HG03108 (cell line): ENCODE measurements at regions not wholly inside any gene's neighbourhood (a gene's known extent, or its start where the extent isn't known, plus 50 kb on each side); places are given as distances from the start of the nearest gene placed in this dataset.

Source experiments
- ATAC-seq: cut with Tn5 transposase; IDR thresholded peaks from one replicate; pipeline ENCODE4 v1.9.1; 2021; ENCODE audit warnings: moderate library complexity; ENCODE audit not compliant: unreplicated experiment

DNA sequence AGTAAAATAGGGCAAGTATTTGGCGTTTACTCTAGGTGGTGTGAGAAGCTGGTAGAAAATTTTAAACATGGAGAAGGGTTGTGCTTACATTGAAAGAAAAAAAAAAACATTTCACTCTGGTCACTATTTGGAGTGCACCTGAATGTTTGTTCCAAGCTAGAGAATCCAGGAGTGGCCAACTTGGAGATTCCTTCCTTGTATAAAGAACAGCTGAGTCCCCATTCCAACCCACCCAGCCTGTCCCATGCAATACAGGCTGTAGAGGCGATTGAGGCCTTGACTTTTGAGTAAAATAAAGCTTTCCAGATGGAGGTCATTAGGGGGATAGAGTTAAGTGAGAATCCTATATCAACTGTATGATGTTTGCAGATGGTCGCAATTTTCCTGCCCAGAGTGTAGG, 203.8 kb upstream of the SYT4 start:
- ATAC-seq = no peak

DNA sequence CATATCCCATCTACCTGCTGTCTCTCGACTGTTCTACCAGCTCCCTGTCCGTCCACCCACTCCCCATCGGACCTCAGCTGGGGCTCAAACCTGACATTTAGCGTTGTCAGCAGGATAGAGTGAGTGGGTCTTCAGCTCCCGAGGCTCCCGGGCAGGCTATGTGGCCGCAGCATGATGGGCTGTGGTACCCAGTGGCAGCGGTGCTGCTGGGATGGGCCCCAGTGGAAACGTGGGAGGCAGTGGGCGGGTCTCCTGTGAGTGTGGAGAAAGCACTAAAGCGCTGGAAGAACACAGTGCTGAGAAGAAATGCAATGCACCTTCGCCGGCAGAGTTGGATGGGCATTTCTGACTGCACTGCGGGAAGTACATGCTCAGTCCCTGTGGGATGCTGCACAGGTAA, 204.8 kb upstream of the SYT4 start:
- no peak for ATAC-seq

GRCh38 chr18:43482600-43482999, 205.3 kb upstream of the SYT4 start:
- no peak for ATAC-seq

- ATAC-seq = no peak
Measured at GRCh38 chr18:43484710-43485109, 207.4 kb upstream of the SYT4 start.

GRCh38 chr18:43485545-43485963, 208.3 kb upstream of the SYT4 start:
- ATAC-seq = no peak

DNA sequence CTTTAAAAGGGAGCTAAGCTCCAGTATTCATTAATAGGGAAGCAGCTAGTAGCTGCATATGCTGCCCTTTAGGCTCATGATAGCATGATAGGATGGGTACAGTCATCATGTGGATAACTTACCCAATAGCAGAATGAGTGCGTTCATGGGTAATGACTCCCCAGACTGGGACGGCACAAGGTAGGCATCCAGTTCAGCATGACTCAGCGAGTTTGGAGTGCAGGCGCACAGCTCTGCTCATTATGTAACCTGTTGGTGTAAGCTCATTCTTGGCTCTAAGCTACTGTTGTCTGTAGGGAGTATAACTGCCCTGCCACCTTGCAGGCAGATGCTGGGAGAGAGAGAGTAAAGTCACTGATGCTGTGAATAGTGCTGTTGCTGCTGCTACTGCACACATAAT, 209.2 kb upstream of the SYT4 start:
- ATAC-seq = no peak

GRCh38 chr18:43501099-43501498, 223.8 kb upstream of the SYT4 start:
- no peak for ATAC-seq

GRCh38 chr18:43506935-43507334, 229.6 kb upstream of the SYT4 start:
- no peak for ATAC-seq

GRCh38 chr18:43507842-43508481, 230.7 kb upstream of the SYT4 start:
- no peak for ATAC-seq

GRCh38 chr18:43514747-43515146, 237.5 kb upstream of the SYT4 start:
- no peak for ATAC-seq

DNA sequence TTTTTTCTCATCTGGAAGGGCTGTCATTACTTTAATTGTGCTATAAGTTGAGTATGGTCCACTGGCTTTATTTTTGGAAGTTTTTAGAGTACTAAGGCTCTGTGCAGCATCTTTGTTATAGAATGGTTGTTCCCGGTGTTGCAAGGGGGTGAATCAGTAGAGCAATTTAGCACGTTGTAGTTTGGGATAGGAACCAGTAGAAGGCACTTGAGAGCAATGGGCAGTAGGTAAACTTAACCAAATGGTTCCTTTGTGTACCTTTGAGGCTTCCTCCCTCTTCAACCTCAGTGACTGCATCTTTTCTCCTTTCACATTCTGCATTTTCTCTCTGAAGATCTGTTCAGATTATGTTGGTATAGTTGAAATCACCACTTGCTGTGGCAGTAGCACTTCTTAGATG, 238.2 kb upstream of the SYT4 start:
- no peak for ATAC-seq

DNA sequence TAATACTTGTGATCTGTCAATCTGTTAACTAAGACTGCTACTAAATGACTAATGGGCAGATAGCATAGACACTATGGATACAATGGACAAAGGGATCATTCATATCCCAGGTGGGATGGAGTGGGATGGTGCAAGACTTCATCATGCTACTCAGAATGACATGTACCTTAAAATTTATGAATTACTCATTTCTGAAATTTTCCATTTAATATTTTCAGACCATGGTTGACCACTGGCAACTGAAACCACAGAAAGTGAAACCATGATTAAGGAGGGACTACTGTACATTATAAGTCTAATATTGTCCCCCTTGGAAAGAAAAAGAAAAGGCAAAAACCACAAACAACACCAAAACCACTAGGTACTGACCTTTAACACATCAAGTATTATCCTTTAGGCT, 247.0 kb upstream of the SYT4 start:
- no peak for ATAC-seq

DNA sequence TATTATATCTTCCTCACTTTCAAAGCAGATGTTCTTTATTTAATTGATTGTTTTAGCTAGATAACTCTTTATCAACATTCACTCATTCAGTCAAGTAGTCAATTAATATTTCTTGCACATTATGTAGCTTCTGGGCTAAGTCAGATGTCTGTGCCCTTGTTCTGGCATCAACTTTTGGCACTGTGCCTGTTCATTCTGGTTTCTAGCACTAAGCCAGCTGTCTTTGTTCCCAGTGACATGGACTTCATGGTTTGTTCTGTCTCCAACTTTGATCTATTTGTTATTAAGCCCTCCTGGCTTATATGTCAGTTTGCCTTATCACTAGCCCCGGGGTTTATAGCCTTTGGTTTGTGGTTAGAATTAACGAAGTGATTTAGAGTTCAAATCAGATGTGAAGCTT, 247.9 kb upstream of the SYT4 start:
- no peak for ATAC-seq

- ATAC-seq = no peak
Measured at GRCh38 chr18:43526426-43527145, 249.3 kb upstream of the SYT4 start.

DNA sequence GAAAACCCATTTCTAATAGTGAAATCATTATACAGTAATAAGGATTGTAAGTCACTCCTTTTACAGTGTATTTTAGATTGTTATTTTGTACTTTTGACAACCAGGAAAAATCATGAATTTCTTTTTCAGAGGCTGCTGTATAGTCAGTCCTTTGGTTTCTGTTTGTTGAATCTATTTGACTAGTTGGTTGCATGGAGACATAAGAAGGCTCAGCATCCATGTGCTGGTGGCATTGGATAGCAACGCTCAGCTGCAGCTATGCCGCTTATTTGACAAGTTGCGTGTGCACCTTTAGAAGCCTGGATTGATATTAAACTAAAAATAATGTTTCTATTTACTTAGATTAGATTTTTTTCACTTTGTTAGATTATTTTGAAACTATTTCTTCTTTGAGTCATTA, 254.1 kb upstream of the SYT4 start:
- ATAC-seq = no peak

- no peak for ATAC-seq
Measured at GRCh38 chr18:43533371-43533770, 256.1 kb upstream of the SYT4 start.

- ATAC-seq = no peak
Measured at GRCh38 chr18:43534511-43534910, 257.2 kb upstream of the SYT4 start.

DNA sequence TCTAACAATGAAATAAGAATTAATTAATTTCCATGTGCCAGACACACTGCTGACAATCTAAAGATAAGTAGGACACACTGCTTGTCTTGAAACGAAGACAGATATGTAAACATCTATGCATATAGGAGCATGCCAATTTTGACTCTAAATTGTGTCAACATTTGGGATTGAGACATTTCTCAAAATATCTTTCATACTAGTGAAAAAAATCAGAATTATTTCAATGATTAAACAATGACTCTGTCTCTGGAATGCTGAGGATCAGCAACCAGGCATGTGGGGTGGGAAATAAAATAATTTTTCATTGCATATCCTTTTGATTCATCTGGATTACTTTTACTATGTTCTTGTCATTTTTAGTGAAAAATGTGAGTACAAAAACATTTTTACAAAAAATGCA, 262.6 kb upstream of the SYT4 start:
- ATAC-seq = no peak

GRCh38 chr18:43542016-43542415, 264.7 kb upstream of the SYT4 start:
- no peak for ATAC-seq

DNA sequence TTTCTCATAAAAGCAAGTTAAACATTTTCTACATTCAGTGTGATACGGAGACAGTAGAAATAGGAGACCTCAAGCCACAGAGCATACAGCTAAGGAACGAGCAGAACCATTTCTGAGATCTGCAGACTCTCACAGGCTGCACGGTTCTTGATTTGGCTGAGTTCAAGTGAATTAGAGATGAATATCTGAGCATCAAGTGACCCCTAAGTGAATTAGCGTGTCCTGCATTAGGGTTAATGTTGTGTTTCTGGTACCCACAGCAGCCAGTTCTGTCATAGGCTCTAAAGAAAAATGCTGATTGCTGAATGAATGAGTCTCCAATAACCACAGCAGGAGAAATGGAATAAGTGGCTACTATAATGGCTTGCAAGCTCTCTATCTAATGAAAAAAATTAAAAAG, 265.9 kb upstream of the SYT4 start:
- ATAC-seq = no peak

GRCh38 chr18:43547456-43547855, 270.2 kb upstream of the SYT4 start:
- no peak for ATAC-seq

GRCh38 chr18:43559507-43559906, 282.2 kb upstream of the SYT4 start:
- ATAC-seq = no peak

DNA sequence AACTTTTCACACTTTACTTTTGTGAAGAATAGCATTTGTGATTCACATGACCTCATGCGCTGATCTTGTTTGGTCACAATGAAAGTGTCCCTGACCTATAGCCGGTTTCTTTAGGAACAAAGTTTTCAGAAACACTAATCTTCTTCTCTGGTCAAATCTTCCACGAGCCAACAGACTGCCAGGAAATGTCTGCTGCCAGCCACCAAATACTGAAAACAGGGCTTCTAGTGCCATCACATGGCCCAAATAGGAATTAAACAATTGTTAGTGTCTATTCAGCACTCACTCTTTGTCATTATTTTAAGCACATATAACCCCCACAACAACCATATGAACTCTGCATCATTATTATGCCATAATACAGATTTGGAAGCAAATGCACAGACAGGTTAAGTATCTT, 286.5 kb upstream of the SYT4 start:
- ATAC-seq = no peak
